ENCODE measurements at regions not wholly inside any gene's neighbourhood (a gene's known extent, or its start where the extent isn't known, plus 50 kb on each side); places are given as distances from the start of the nearest gene placed in this dataset.

- DNase-seq = no peak
These were observed 51.0 kb upstream of the TNC start for GRCh38 chr9:115169003-115169402.

GRCh38 chr9:115170358-115171073 lies 52.6 kb upstream of the TNC start:
- no peak for DNase-seq

GRCh38 chr9:115171921-115172388 lies 54.0 kb upstream of the TNC start:
- no peak for DNase-seq

- no peak for DNase-seq
These were observed 64.3 kb upstream of the TNC start for GRCh38 chr9:115182264-115182663.

- no peak for DNase-seq
These were observed 65.5 kb upstream of the TNC start for GRCh38 chr9:115183436-115183835.

GRCh38 chr9:115189686-115190085 lies 71.7 kb upstream of the TNC start:
- no peak for DNase-seq

GRCh38 chr9:115191667-115192066 lies 73.7 kb upstream of the TNC start:
- no peak for DNase-seq

GRCh38 chr9:115192280-115192679 lies 74.3 kb upstream of the TNC start:
- DNase-seq = no peak

- no peak for DNase-seq
These were observed 75.0 kb upstream of the TNC start for GRCh38 chr9:115192835-115193525.

- no peak for DNase-seq
These were observed 75.8 kb upstream of the TNC start for GRCh38 chr9:115193777-115194176.

GRCh38 chr9:115194216-115194615 lies 76.3 kb upstream of the TNC start:
- DNase-seq = no peak

- DNase-seq = no peak
These were observed 78.0 kb upstream of the TNC start for GRCh38 chr9:115195912-115196311.

- DNase-seq = no peak
These were observed 79.0 kb upstream of the TNC start for GRCh38 chr9:115196919-115197318.

GRCh38 chr9:115198001-115198400 lies 80.0 kb upstream of the TNC start:
- DNase-seq = no peak

GRCh38 chr9:115200711-115201505 lies 83.0 kb upstream of the TNC start:
- DNase-seq = no peak

GRCh38 chr9:115202181-115202580 lies 84.2 kb upstream of the TNC start:
- DNase-seq = no peak

- DNase-seq = no peak
These were observed 85.2 kb upstream of the TNC start for GRCh38 chr9:115202960-115203751.

- DNase-seq = no peak
These were observed 87.0 kb upstream of the TNC start for GRCh38 chr9:115204904-115205453.

- no peak for DNase-seq
These were observed 89.3 kb upstream of the TNC start for GRCh38 chr9:115207003-115207836.

- no peak for DNase-seq
These were observed 90.5 kb upstream of the TNC start for GRCh38 chr9:115208501-115208900.

- DNase-seq = no peak
These were observed 91.8 kb upstream of the TNC start for GRCh38 chr9:115209601-115210306.
